Calu3 (cell line): ENCODE measurements at regions not wholly inside any gene's neighbourhood (a gene's known extent, or its start where the extent isn't known, plus 50 kb on each side); places are given as distances from the start of the nearest gene placed in this dataset.
"Not testable (repeated sequence)": the region's sequence is repeated elsewhere in the genome, so short reads cannot be mapped to it uniquely, and the experiment has no call there.

ENCODE experiments used
- BruUV-seq: library from RNA; stranded (reverse); fragments of 400-500 nt; replicated peaks from 2 replicates; lab custom pipeline; 2021; lab: Mats Ljungman, UMichigan
- CTCF ChIA-PET: fragments of 300-600 bp; sonication (Branson Sonifier 250); formaldehyde crosslinking; loops from one replicate; lab custom pipeline; 2022; ENCODE audit warnings: antibody characterized with exemption; lab: Charles Lee
- DNase-seq: peaks from one replicate; pipeline ENCODE4 v3.0.0; 2022
- H3K27ac Mint-ChIP-seq: one replicate; pipeline ENCODE4 v1.8.0; 2022; ENCODE audit warnings: mixed read lengths; ENCODE audit not compliant: unreplicated experiment
- H3K27me3 Mint-ChIP-seq: one replicate; pipeline ENCODE4 v1.8.0; 2022; ENCODE audit warnings: mixed read lengths; ENCODE audit not compliant: unreplicated experiment
- H3K36me3 Mint-ChIP-seq: one replicate; pipeline ENCODE4 v1.8.0; 2022; ENCODE audit warnings: mild to moderate bottlenecking, moderate library complexity, mixed read lengths; ENCODE audit not compliant: insufficient read depth, unreplicated experiment
- H3K4me1 Mint-ChIP-seq: one replicate; pipeline ENCODE4 v1.8.0; 2022; ENCODE audit warnings: mild to moderate bottlenecking, low read depth, mixed read lengths; ENCODE audit not compliant: unreplicated experiment
- H3K4me3 Mint-ChIP-seq: one replicate; pipeline ENCODE4 v1.8.0; 2022; ENCODE audit warnings: mild to moderate bottlenecking, low read depth, moderate library complexity, mixed read lengths; ENCODE audit not compliant: unreplicated experiment
- H3K9me3 Mint-ChIP-seq: one replicate; pipeline ENCODE4 v1.8.0; 2022; ENCODE audit warnings: low read depth, mixed read lengths; ENCODE audit not compliant: unreplicated experiment
- intact Hi-C: fragments of 100-400 bp; cut with micrococcal nuclease; formaldehyde crosslinking; loops from one replicate; pipeline ENCODE4 v1.10.0; 2022; ENCODE audit not compliant: unreplicated experiment
- TF ChIP-seq, protein P1 (sequence below): fragments of 200-600 bp; IDR thresholded peaks from one replicate; pipeline ENCODE4 v1.8.0; 2022; ENCODE audit warnings: antibody characterized with exemption; ENCODE audit not compliant: unreplicated experiment

DNA sequence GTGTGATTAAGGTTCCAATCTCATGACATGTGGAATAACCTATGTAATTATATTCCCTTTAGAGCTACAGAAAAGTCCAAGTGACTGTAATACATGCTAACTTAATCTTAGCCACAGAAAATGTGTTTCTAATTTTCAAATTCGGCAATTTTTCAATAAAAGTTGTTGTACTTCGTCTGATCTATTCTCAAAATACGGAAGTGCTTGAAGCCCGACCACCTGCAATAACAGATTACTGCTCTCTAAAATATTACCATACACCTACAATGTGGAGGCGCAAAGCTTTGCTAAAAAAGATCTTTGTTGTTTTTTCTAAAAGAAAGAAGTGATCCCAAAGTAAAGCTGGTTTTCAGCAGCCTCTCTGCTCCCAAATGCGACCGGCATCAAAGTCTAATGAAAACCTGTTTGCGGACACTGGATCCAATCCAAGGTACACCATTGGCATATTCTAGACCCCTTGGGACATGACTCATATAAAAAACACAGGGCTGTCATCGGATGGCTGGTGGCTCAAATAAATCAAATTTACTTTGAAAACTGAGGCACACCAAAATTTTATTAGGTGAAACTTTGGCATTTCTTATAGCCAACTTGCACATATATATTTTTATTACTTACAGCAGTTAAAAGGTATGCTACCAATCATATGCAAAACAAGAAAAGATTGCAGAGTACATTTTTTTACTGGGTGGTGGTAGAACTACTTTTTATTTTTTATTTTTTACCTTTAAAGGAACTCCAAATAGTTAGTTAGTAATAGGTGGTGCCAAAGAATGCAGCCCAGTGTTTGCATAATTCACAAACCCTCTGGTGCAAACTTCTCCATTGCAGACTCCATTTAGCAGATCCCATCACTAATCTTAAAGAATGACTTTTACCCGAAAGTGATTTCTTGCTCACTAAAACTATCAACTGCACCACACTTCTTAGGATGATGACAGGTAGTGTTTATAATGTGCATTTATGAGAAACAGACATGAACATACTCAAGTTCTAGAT, 118.7 kb upstream of the TBX18 start:
- BruUV-seq = no TSS peak
- CTCF ChIA-PET = interaction anchor here (1.0 to 1.1 kb wide), 2 partner anchors 13 to 21 kb away, joined by 3 read pairs; no protein-coding TSS in a partner anchor
- no peak overlapping the region for H3K4me3 Mint-ChIP-seq
- peaks cover 7% of the 10 kb centered on the region for H3K4me1 Mint-ChIP-seq
- no peaks in the 10 kb centered on the region for H3K27me3 Mint-ChIP-seq
- H3K36me3 Mint-ChIP-seq = no peaks in the 10 kb centered on the region
- peak; percentile 6 for DNase-seq
- H3K27ac Mint-ChIP-seq = no peak overlapping the region
- intact Hi-C loops = no loop called here
- TF ChIP-seq, protein P1, sequence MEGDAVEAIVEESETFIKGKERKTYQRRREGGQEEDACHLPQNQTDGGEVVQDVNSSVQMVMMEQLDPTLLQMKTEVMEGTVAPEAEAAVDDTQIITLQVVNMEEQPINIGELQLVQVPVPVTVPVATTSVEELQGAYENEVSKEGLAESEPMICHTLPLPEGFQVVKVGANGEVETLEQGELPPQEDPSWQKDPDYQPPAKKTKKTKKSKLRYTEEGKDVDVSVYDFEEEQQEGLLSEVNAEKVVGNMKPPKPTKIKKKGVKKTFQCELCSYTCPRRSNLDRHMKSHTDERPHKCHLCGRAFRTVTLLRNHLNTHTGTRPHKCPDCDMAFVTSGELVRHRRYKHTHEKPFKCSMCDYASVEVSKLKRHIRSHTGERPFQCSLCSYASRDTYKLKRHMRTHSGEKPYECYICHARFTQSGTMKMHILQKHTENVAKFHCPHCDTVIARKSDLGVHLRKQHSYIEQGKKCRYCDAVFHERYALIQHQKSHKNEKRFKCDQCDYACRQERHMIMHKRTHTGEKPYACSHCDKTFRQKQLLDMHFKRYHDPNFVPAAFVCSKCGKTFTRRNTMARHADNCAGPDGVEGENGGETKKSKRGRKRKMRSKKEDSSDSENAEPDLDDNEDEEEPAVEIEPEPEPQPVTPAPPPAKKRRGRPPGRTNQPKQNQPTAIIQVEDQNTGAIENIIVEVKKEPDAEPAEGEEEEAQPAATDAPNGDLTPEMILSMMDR = no peak
- H3K9me3 Mint-ChIP-seq = no peaks in the 10 kb centered on the region

DNA sequence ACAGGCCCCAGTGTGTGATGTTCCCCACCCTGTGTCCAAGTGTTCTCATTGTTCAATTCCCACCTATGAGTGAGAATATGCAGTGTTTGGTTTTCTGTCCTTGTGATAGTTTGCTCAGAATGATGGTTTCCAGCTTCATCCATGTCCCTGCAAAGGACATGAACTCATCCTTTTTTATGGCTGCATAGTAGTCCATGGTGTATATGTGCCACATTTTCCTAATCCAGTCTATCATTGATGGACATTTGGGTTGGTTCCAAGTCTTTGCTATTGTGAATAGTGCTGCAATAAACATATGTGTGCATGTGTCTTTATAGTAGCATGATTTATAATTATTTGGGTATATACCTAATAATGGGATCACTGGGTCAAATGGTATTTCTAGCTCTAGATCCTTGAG, 115.0 kb upstream of the TBX18 start:
- DNase-seq, H3K36me3 Mint-ChIP-seq, H3K27ac Mint-ChIP-seq, H3K27me3 Mint-ChIP-seq, CTCF ChIA-PET, H3K9me3 Mint-ChIP-seq, BruUV-seq, intact Hi-C loops, H3K4me3 Mint-ChIP-seq: not testable (repeated sequence)
- peaks cover 14% of the 10 kb centered on the region for H3K4me1 Mint-ChIP-seq

DNA sequence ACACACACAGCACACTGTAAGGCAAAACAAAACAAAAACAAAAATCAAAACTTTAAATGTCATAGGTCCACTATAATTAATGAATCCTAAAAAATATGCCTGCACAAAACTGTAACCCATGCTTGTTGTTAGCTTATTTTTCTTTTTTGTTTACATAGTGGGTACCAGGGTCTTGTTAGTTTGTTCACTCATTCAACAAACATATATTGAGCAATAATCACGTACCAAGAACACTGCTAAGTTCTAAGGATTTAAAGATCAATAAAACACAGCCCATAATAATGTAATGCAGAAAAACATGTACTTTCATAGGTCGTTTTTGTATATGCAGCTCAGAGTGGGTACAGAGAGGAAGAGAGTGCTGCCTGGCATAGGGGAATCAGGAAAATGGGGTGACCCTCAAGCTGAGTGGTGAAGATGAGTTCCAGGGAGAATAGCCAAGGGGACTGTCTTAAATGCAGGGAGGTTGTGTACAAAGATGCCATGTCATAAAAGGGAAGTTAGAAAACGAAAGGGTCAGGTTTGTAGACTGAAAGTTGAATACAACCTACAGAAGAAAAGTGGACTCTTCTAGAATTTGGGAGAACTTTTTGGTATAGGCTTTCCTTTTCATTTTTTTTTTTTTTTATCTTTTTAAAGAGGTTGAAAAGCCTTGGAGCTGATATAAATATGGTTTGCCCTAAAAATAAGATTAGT, 113.3 kb upstream of the TBX18 start:
- TF ChIP-seq, protein P1 = no peak
- H3K4me1 Mint-ChIP-seq = peaks cover 10% of the 10 kb centered on the region
- no peaks in the 10 kb centered on the region for H3K27me3 Mint-ChIP-seq
- intact Hi-C loops = no loop called here
- no peak for DNase-seq
- CTCF ChIA-PET = no interaction called here
- no peak overlapping the region for H3K27ac Mint-ChIP-seq
- no peaks in the 10 kb centered on the region for H3K36me3 Mint-ChIP-seq
- H3K9me3 Mint-ChIP-seq = no peaks in the 10 kb centered on the region
- no peak overlapping the region for H3K4me3 Mint-ChIP-seq
- no TSS peak for BruUV-seq

DNA sequence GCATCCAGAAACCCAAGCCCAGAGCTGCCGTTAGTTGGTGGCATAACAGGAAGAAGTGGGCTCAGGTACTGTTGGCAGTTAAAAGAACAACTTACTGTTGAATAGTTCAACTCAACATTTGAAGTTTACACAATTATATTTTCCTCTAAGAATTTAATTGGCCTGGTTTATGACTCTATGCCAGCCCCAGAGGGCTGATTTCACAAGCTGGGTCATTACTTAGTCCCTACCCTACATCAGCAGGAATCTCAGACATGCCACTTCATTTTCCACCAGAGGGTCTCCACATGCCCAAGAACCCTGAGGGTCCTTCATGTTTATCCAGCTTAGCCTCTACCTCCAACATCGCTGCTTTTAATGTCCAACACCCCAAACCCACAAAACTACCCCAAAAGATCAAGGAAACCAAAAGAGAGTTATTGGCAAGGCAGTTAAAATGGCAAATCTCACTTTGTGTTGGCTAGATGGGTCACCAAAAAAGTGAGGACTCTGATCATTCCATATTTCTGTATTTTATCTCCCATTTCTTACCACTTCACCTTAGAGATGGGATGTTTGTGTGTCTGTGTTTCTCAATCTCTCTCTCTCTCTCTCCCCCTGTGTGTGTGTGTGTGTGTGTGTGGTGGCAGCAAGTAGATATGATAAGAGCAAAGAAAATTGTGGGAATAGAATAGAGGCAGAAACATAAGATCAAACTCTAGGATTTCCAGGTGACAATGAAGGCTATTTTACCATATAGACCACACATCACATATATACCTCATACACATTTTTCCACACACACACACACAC, 112.5 kb upstream of the TBX18 start:
- no peak overlapping the region for H3K27ac Mint-ChIP-seq
- DNase-seq = no peak
- no TSS peak for BruUV-seq
- H3K4me1 Mint-ChIP-seq = peaks cover 7% of the 10 kb centered on the region
- CTCF ChIA-PET = no interaction called here
- H3K9me3 Mint-ChIP-seq = no peaks in the 10 kb centered on the region
- TF ChIP-seq, protein P1 = no peak
- H3K4me3 Mint-ChIP-seq = no peak overlapping the region
- H3K27me3 Mint-ChIP-seq = no peaks in the 10 kb centered on the region
- H3K36me3 Mint-ChIP-seq = no peaks in the 10 kb centered on the region
- intact Hi-C loops = no loop called here
